IMR-90 (cell line): ENCODE measurements at regions not wholly inside any gene's neighbourhood (a gene's known extent, or its start where the extent isn't known, plus 50 kb on each side); places are given as distances from the start of the nearest gene placed in this dataset.
A peak's percentile ranks its signal among the peaks of the same experiment; 100 is the strongest.

Source experiments
- ATAC-seq: fragments of 200-7000 bp; cut with Tn5 transposase; 2 replicates; pipeline ENCODE4 v1.9.1; 2020; ENCODE audit warnings: low read depth, mild to moderate bottlenecking, moderate library complexity
- BruUV-seq: library from RNA; stranded (reverse); fragments of 400-500 nt; replicated peaks from 2 replicates; lab custom pipeline; 2021; lab: Mats Ljungman, UMichigan
- CTCF ChIA-PET: fragments of 300-600 bp; formaldehyde crosslinking; extraction: SDS; loops from one replicate; lab custom pipeline; 2021; ENCODE audit warnings: antibody characterized with exemption; lab: Yijun Ruan, JAX
- POLR2A ChIA-PET: fragments of 300-600 bp; sonication (Branson Sonifier 250); formaldehyde crosslinking; loops from one replicate; lab custom pipeline; 2022; ENCODE audit warnings: antibody characterized with exemption; ENCODE audit not compliant: unreplicated experiment; lab: Charles Lee
- DNase-seq: peaks from one replicate; pipeline ENCODE4 v3.0.0; 2013
- H2AFZ ChIP-seq: replicated peaks from 2 replicates; pipeline ENCODE3; 2013; ENCODE audit warnings: low read length, mild to moderate bottlenecking; ENCODE audit not compliant: poor library complexity
- H2AK5ac ChIP-seq: 2 replicates; pipeline ENCODE4 v1.6.1; 2013; ENCODE audit warnings: low read depth, low read length, inconsistent platforms
- H2AK9ac ChIP-seq: replicated peaks from 2 replicates; pipeline ENCODE3; 2013; ENCODE audit warnings: mild to moderate bottlenecking, low read depth, low read length, moderate library complexity; ENCODE audit not compliant: poor library complexity
- H2BK120ac ChIP-seq: 2 replicates; pipeline ENCODE4 v1.6.1; 2013; ENCODE audit warnings: low read depth, low read length, inconsistent platforms
- H2BK15ac ChIP-seq: 3 replicates; pipeline ENCODE4 v1.6.1; 2013; ENCODE audit warnings: low read depth, low read length, inconsistent platforms
- H2BK20ac ChIP-seq: 2 replicates; pipeline ENCODE4 v1.6.1; 2013; ENCODE audit warnings: low read depth, mild to moderate bottlenecking, inconsistent platforms, low read length, moderate library complexity
- H2BK5ac ChIP-seq: 2 replicates; pipeline ENCODE4 v1.6.1; 2013; ENCODE audit warnings: mild to moderate bottlenecking, low read depth, low read length, inconsistent platforms; ENCODE audit not compliant: poor library complexity, severe bottlenecking
- H3K14ac ChIP-seq: replicated peaks from 2 replicates; pipeline ENCODE4 v1.6.1; 2013; ENCODE audit warnings: low read depth, low read length, inconsistent platforms
- H3K18ac ChIP-seq: 2 replicates; pipeline ENCODE4 v1.6.1; 2013; ENCODE audit warnings: low read depth, low read length, control low read depth
- H3K23ac ChIP-seq: 2 replicates; pipeline ENCODE4 v1.6.1; 2013; ENCODE audit warnings: low read depth, low read length, inconsistent platforms
- H3K27ac ChIP-seq: 2 replicates; pipeline ENCODE4 v1.5.1; 2013; ENCODE audit warnings: mild to moderate bottlenecking, control low read depth, low read length; ENCODE audit not compliant: insufficient read depth
- H3K27me3 ChIP-seq: 2 replicates; pipeline ENCODE4 v1.6.1; 2013; ENCODE audit warnings: low read length; ENCODE audit not compliant: control insufficient read depth, insufficient read depth
- H3K36me3 ChIP-seq: 2 replicates; pipeline ENCODE4 v1.6.1; 2013; ENCODE audit warnings: low read length, mixed read lengths; ENCODE audit not compliant: control insufficient read depth, insufficient read depth
- H3K4ac ChIP-seq: 2 replicates; pipeline ENCODE4 v1.6.1; 2013; ENCODE audit warnings: low read depth, low read length, inconsistent platforms
- H3K4me1 ChIP-seq: 2 replicates; pipeline ENCODE4 v1.6.1; 2013; ENCODE audit warnings: low read length, mixed read lengths; ENCODE audit not compliant: control insufficient read depth, insufficient read depth
- H3K4me2 ChIP-seq: 2 replicates; pipeline ENCODE4 v1.6.1; 2013; ENCODE audit warnings: low read depth, mild to moderate bottlenecking, control low read depth, low read length, moderate library complexity
- H3K4me3 ChIP-seq: 2 replicates; pipeline ENCODE4 v1.5.1; 2013; ENCODE audit warnings: low read depth, mild to moderate bottlenecking, control low read depth, low read length, moderate library complexity; ENCODE audit not compliant: insufficient read depth
- H3K56ac ChIP-seq: 2 replicates; pipeline ENCODE4 v1.6.1; 2013; ENCODE audit warnings: low read length, inconsistent platforms; ENCODE audit not compliant: insufficient read depth; ENCODE audit errors: extremely low read depth
- H3K79me1 ChIP-seq, 2 experiments: 2 replicates each; pipeline ENCODE4 v1.6.1; 2013; ENCODE audit warnings: low read length in 2 of 2, inconsistent platforms in 1 of 2, low read depth in 1 of 2
- H3K9ac ChIP-seq: 2 replicates; pipeline ENCODE4 v1.6.1; 2013; ENCODE audit warnings: low read depth, low read length, control low read depth
- H3K9me1 ChIP-seq: 2 replicates; pipeline ENCODE4 v1.6.1; 2013; ENCODE audit warnings: low read length, inconsistent platforms; ENCODE audit not compliant: insufficient read depth
- H3K9me3 ChIP-seq: 2 replicates; pipeline ENCODE4 v1.6.1; 2013; ENCODE audit warnings: low read length; ENCODE audit not compliant: control insufficient read depth, insufficient read depth
- H4K20me1 ChIP-seq: 2 replicates; pipeline ENCODE4 v1.6.1; 2013; ENCODE audit warnings: low read length, inconsistent platforms; ENCODE audit not compliant: insufficient read depth
- H4K5ac ChIP-seq: 2 replicates; pipeline ENCODE4 v1.6.1; 2013; ENCODE audit warnings: mild to moderate bottlenecking, low read depth, low read length, control low read depth
- H4K8ac ChIP-seq, 2 experiments: 2 replicates each; pipeline ENCODE4 v1.6.1; 2013; ENCODE audit warnings: low read depth in 2 of 2, low read length in 2 of 2, control low read depth in 1 of 2, inconsistent platforms in 1 of 2
- H4K91ac ChIP-seq: 2 replicates; pipeline ENCODE4 v1.6.1; 2013; ENCODE audit warnings: low read depth, low read length, inconsistent platforms; ENCODE audit not compliant: insufficient read depth
- BHLHE40 ChIP-seq: fragments of 150-350 bp; IDR thresholded peaks from 2 replicates; pipeline ENCODE4 v1.6.1; 2016; ENCODE audit warnings: mild to moderate bottlenecking, low read depth, low read length
- CHD1 ChIP-seq: IDR thresholded peaks from 2 replicates; pipeline ENCODE4 v1.6.1; 2012; ENCODE audit warnings: low read depth, low read length, improper control_type of control experiment
- FOS ChIP-seq: fragments of 150-350 bp; IDR thresholded peaks from 2 replicates; pipeline ENCODE4 v1.6.1; 2016; ENCODE audit warnings: low read depth, low read length
- MAFK ChIP-seq: IDR thresholded peaks from 2 replicates; pipeline ENCODE4 v1.6.1; 2012; ENCODE audit warnings: low read depth, low read length, improper control_type of control experiment
- MAZ ChIP-seq: IDR thresholded peaks from 2 replicates; pipeline ENCODE4 v1.6.1; 2012; ENCODE audit warnings: low read depth, mild to moderate bottlenecking, low read length, improper control_type of control experiment, moderate library complexity, borderline replicate concordance
- MXI1 ChIP-seq: IDR thresholded peaks from 2 replicates; pipeline ENCODE4 v1.6.1; 2012; ENCODE audit warnings: low read depth, mild to moderate bottlenecking, low read length, moderate library complexity, borderline replicate concordance
- NFE2L2 ChIP-seq: fragments of 150-350 bp; IDR thresholded peaks from 2 replicates; pipeline ENCODE4 v1.6.1; 2016; ENCODE audit warnings: low read depth, mild to moderate bottlenecking, low read length
- POLR2A ChIP-seq: IDR thresholded peaks from 2 replicates; pipeline ENCODE4 v1.6.1; 2012; ENCODE audit warnings: mild to moderate bottlenecking, low read depth, low read length
- RAD21 ChIP-seq: IDR thresholded peaks from 2 replicates; pipeline ENCODE4 v1.6.1; 2012; ENCODE audit warnings: low read length, improper control_type of control experiment
- RFX5 ChIP-seq: IDR thresholded peaks from 2 replicates; pipeline ENCODE4 v1.8.0; 2012; ENCODE audit warnings: low read depth, mild to moderate bottlenecking, low read length, moderate library complexity
- SMC3 ChIP-seq: fragments of 150-350 bp; IDR thresholded peaks from 2 replicates; pipeline ENCODE4 v1.6.1; 2016; ENCODE audit warnings: low read depth, mild to moderate bottlenecking, antibody characterized with exemption, low read length, moderate library complexity
- WGBS, 2 experiments: methylation state at CpG; one replicate each; pipeline versions ENCODE4 v1.1.5 to v1.1.7; 2013; ENCODE audit warnings: missing lambda C conversion rate in 2 of 2; ENCODE audit not compliant: insufficient read length in 1 of 2; ENCODE audit errors: extremely low coverage in 2 of 2; 5-methylcytosine and 5-hydroxymethylcytosine counted together
- dilution Hi-C: fragments of 300-500 bp; cut with HindIII; formaldehyde crosslinking; loops from one replicate; pipeline ENCODE4 v1.14.3; 2018; ENCODE audit warnings: low sequenced_read_pairs; ENCODE audit not compliant: unreplicated experiment
- in situ Hi-C: fragments of 300-500 bp; cut with MboI; formaldehyde crosslinking; loops from 3 replicates; pipeline ENCODE4 v1.14.3; 2019; ENCODE audit warnings: low sequenced_read_pairs, inconsistent platforms, mixed read lengths
- intact Hi-C: fragments of 100-400 bp; cut with micrococcal nuclease; formaldehyde crosslinking; loops from 2 replicates; pipeline ENCODE4 v1.10.0; 2022
- TF ChIP-seq, protein P1 (sequence below): fragments of 150-350 bp; IDR thresholded peaks from 2 replicates; pipeline ENCODE4 v1.6.1; 2016; ENCODE audit warnings: low read depth, mild to moderate bottlenecking, low read length, moderate library complexity, borderline replicate concordance

GRCh38 chr15:100714749-100715342 is 112.5 kb downstream of the ASB7 start:
- Histone ChIP-seq H2BK15ac (peak overlapping the region; percentile 36; the same call in 1 of the 3 replicates), H2BK20ac (peak overlapping the region; percentile 77; the same call in 1 of the 2 replicates), H2AK9ac (no peak overlapping the region), H3K23ac (no peak overlapping the region), H3K9me3 (no peaks in the 10 kb centered on the region), H3K27me3 (no peaks in the 10 kb centered on the region), H2BK120ac (0 out of 2 replicates have a peak overlapping the region, but pooled peaks have one; percentile 84), H4K20me1 (no peaks in the 10 kb centered on the region), H4K5ac (no peak overlapping the region), H2BK5ac (no peak overlapping the region), H3K79me1 (no peaks in the 10 kb centered on the region), H3K9ac (no peak overlapping the region), H4K91ac (no peak overlapping the region; the same call in 1 of the 2 replicates), H2AFZ (no peak overlapping the region), H3K4me2 (no peak overlapping the region), H3K9me1 (peaks cover 22% of the 10 kb centered on the region), H3K4me1 (peaks cover 20% of the 10 kb centered on the region), H4K8ac (no peak overlapping the region), H3K4me3 (no peak overlapping the region), H3K36me3 (no peaks in the 10 kb centered on the region), H3K56ac (no peak overlapping the region), H3K18ac (no peak overlapping the region), H3K4ac (peak overlapping the region; percentile 68), H2AK5ac (peak overlapping the region; percentile 46; the same call in 1 of the 2 replicates), H3K27ac (no peak overlapping the region), H3K14ac (no peak overlapping the region)
- TF ChIP-seq RFX5, result no peak
- TF ChIP-seq SMC3, result no peak
- no peak for TF ChIP-seq MXI1
- TF ChIP-seq CHD1, result no peak
- no peak for TF ChIP-seq MAFK
- TF ChIP-seq MAZ, result no peak
- no peak for TF ChIP-seq POLR2A
- TF ChIP-seq NFE2L2, result no peak
- no peak for TF ChIP-seq FOS
- no peak for TF ChIP-seq BHLHE40
- TF ChIP-seq, protein P1, sequence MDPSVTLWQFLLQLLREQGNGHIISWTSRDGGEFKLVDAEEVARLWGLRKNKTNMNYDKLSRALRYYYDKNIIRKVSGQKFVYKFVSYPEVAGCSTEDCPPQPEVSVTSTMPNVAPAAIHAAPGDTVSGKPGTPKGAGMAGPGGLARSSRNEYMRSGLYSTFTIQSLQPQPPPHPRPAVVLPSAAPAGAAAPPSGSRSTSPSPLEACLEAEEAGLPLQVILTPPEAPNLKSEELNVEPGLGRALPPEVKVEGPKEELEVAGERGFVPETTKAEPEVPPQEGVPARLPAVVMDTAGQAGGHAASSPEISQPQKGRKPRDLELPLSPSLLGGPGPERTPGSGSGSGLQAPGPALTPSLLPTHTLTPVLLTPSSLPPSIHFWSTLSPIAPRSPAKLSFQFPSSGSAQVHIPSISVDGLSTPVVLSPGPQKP, result no peak
- no peak for TF ChIP-seq RAD21
- in situ Hi-C loops (loop anchor here (25.0 kb wide), 1 partner anchor 547 kb away; the partner anchor contains the start of gene CHSY1), intact Hi-C loops (no loop called here), dilution Hi-C loops (no loop called here)
- no TSS peak for BruUV-seq
- 94% methylated on average over 6 of the region's 14 CpGs; no CpG with 5 or more reads in 1 of the 2 experiments for WGBS, 2 experiments
- ATAC-seq (no peak), DNase-seq (no peak)
- ChIA-PET POLR2A (no interaction called here), CTCF (no interaction called here)
